ENCODE measurements at regions not wholly inside any gene's neighbourhood (a gene's known extent, or its start where the extent isn't known, plus 50 kb on each side); places are given as distances from the start of the nearest gene placed in this dataset.
"Not testable (repeated sequence)": the region's sequence is repeated elsewhere in the genome, so short reads cannot be mapped to it uniquely, and the experiment has no call there.

- H3K79me1 ChIP-seq (ENCODE audit: low read depth in 1 of 2, low read length in 2 of 2); ATAC-seq (ENCODE audit: low read depth); DNase-seq; H4K20me1 ChIP-seq (ENCODE audit: insufficient read depth, low read length); H3K9me1 ChIP-seq (ENCODE audit: insufficient read depth, low read length); POLR2A ChIA-PET (ENCODE audit: unreplicated experiment); H2AK5ac ChIP-seq (ENCODE audit: low read depth, low read length); H3K27me3 ChIP-seq (ENCODE audit: control insufficient read depth, insufficient read depth, low read length); H3K56ac ChIP-seq (ENCODE audit: extremely low read depth, insufficient read depth, low read length); H3K4me2 ChIP-seq (ENCODE audit: low read depth, low read length); H3K4ac ChIP-seq (ENCODE audit: low read depth, low read length); H3K18ac ChIP-seq (ENCODE audit: low read depth, low read length); H2BK20ac ChIP-seq (ENCODE audit: low read depth, low read length); BruUV-seq (replicated peaks); H2AK9ac ChIP-seq (replicated peaks; ENCODE audit: low read depth, low read length, poor library complexity); H3K4me3 ChIP-seq (ENCODE audit: insufficient read depth, low read depth, low read length); H3K14ac ChIP-seq (replicated peaks; ENCODE audit: low read depth, low read length); intact Hi-C loops (cut with micrococcal nuclease); H3K9me3 ChIP-seq (ENCODE audit: control insufficient read depth, insufficient read depth, low read length); H3K9ac ChIP-seq (ENCODE audit: low read depth, low read length); H2BK15ac ChIP-seq (ENCODE audit: low read depth, low read length); H3K4me1 ChIP-seq (ENCODE audit: control insufficient read depth, insufficient read depth, low read length); H3K36me3 ChIP-seq (ENCODE audit: control insufficient read depth, insufficient read depth, low read length); H3K23ac ChIP-seq (ENCODE audit: low read depth, low read length); H2BK120ac ChIP-seq (ENCODE audit: low read depth, low read length); in situ Hi-C loops (cut with MboI; ENCODE audit: low sequenced_read_pairs); H4K8ac ChIP-seq (ENCODE audit: low read depth in 2 of 2, low read length in 2 of 2); H2BK5ac ChIP-seq (ENCODE audit: low read depth, low read length, poor library complexity, severe bottlenecking); H3K27ac ChIP-seq (ENCODE audit: insufficient read depth, low read length); H2AFZ ChIP-seq (replicated peaks; ENCODE audit: low read length, poor library complexity); H4K5ac ChIP-seq (ENCODE audit: low read depth, low read length); dilution Hi-C loops (cut with HindIII; ENCODE audit: low sequenced_read_pairs, unreplicated experiment); CTCF ChIA-PET; H4K91ac ChIP-seq (ENCODE audit: insufficient read depth, low read depth, low read length): not testable (repeated sequence)
- WGBS, 2 experiments (ENCODE audit: extremely low coverage in 2 of 2, insufficient read length in 1 of 2): no CpG with 5 or more reads among the region's 9 CpGs
Observed at GRCh38 chr2:78172157-78172556, 650.0 kb upstream of the LRRTM4 start.

Data from IMR-90 (cell line).